ENCODE measurements at regions not wholly inside any gene's neighbourhood (a gene's known extent, or its start where the extent isn't known, plus 50 kb on each side); places are given as distances from the start of the nearest gene placed in this dataset.

GRCh38 chr7:125847055-125847454 lies 917.4 kb upstream of the POT1 start:
- DNase-seq (ENCODE audit: low read depth) = no peak
- no peak overlapping the region for H3K4me3 ChIP-seq (ENCODE audit: low read depth, low read length)
- TF ChIP-seq CTCF (IDR thresholded peaks at IDR 0.05; ENCODE audit: insufficient read depth, low read depth, low read length) = no peak

GRCh38 chr7:125845686-125846085 lies 916.1 kb upstream of the POT1 start:
- no peak overlapping the region for H3K4me3 ChIP-seq (ENCODE audit: low read depth, low read length)
- DNase-seq (ENCODE audit: low read depth) = no peak
- TF ChIP-seq CTCF (IDR thresholded peaks at IDR 0.05; ENCODE audit: insufficient read depth, low read depth, low read length) = no peak

- no peak for TF ChIP-seq CTCF (IDR thresholded peaks at IDR 0.05; ENCODE audit: insufficient read depth, low read depth, low read length)
- H3K4me3 ChIP-seq (ENCODE audit: low read depth, low read length) = no peak overlapping the region
- no peak for DNase-seq (ENCODE audit: low read depth)
Measured at GRCh38 chr7:125834421-125834820, 904.8 kb upstream of the POT1 start.

GRCh38 chr7:125833839-125834238 lies 904.2 kb upstream of the POT1 start:
- DNase-seq (ENCODE audit: low read depth) = no peak
- no peak overlapping the region for H3K4me3 ChIP-seq (ENCODE audit: low read depth, low read length)
- TF ChIP-seq CTCF (IDR thresholded peaks at IDR 0.05; ENCODE audit: insufficient read depth, low read depth, low read length) = no peak

GRCh38 chr7:125830743-125831142 lies 901.1 kb upstream of the POT1 start:
- TF ChIP-seq CTCF (IDR thresholded peaks at IDR 0.05; ENCODE audit: insufficient read depth, low read depth, low read length) = no peak
- DNase-seq (ENCODE audit: low read depth) = no peak

GRCh38 chr7:125828153-125828700 lies 898.6 kb upstream of the POT1 start:
- no peak overlapping the region for H3K4me3 ChIP-seq (ENCODE audit: low read depth, low read length)
- no peak for TF ChIP-seq CTCF (IDR thresholded peaks at IDR 0.05; ENCODE audit: insufficient read depth, low read depth, low read length)
- DNase-seq (ENCODE audit: low read depth) = no peak

More at GRCh38 chr7:125830743-125831142, 901.1 kb upstream of the POT1 start:
- no peak overlapping the region for H3K4me3 ChIP-seq (ENCODE audit: low read depth, low read length)

GRCh38 chr7:125823538-125823937 lies 893.9 kb upstream of the POT1 start:
- TF ChIP-seq CTCF (IDR thresholded peaks at IDR 0.05; ENCODE audit: insufficient read depth, low read depth, low read length) = no peak
- no peak for DNase-seq (ENCODE audit: low read depth)

More at GRCh38 chr7:125823538-125823937, 893.9 kb upstream of the POT1 start:
- no peak overlapping the region for H3K4me3 ChIP-seq (ENCODE audit: low read depth, low read length)
